T47D (cell line): ENCODE measurements at regions not wholly inside any gene's neighbourhood (a gene's known extent, or its start where the extent isn't known, plus 50 kb on each side); places are given as distances from the start of the nearest gene placed in this dataset.

Experiments
- DNase-seq, 2 experiments: peaks; one replicate each; pipeline versions ENCODE4 v3.0.0 to v3.0.0-alpha.2; 2011 to 2012; ENCODE audit warnings: low read depth in 1 of 2, low spot score in 1 of 2
- JUND ChIP-seq: IDR thresholded peaks from 2 replicates; pipeline ENCODE4 v1.6.1; 2012; ENCODE audit warnings: low read depth
- in situ Hi-C: cut with HindIII; loops from 2 replicates; pipeline ENCODE4 v1.10.0; 2016; ENCODE audit warnings: low sequenced_read_pairs, low pct_unique_long_range_greater_than_20kb

GRCh38 chr10:109306698-109307097 lies 616.6 kb downstream of the XPNPEP1 start:
- in situ Hi-C loops: no loop called here
- TF ChIP-seq JUND: no peak
- no peak for DNase-seq

- in situ Hi-C loops: no loop called here
- no peak for DNase-seq
- TF ChIP-seq JUND: no peak
Observed at GRCh38 chr10:109287858-109288257, 635.5 kb downstream of the XPNPEP1 start.

GRCh38 chr10:109282510-109282909 lies 640.8 kb downstream of the XPNPEP1 start:
- in situ Hi-C loops: no loop called here
- DNase-seq: no peak
- TF ChIP-seq JUND: no peak

GRCh38 chr10:109281347-109281746 lies 642.0 kb downstream of the XPNPEP1 start:
- no peak for DNase-seq
- in situ Hi-C loops: no loop called here
- TF ChIP-seq JUND: no peak

GRCh38 chr10:109280837-109281236 lies 642.5 kb downstream of the XPNPEP1 start:
- TF ChIP-seq JUND: no peak
- in situ Hi-C loops: no loop called here
- DNase-seq: no peak

- in situ Hi-C loops: no loop called here
- DNase-seq: no peak
- no peak for TF ChIP-seq JUND
Observed at GRCh38 chr10:109277456-109277855, 645.9 kb downstream of the XPNPEP1 start.

- TF ChIP-seq JUND: no peak
- DNase-seq: no peak
- in situ Hi-C loops: no loop called here
Observed at GRCh38 chr10:109275960-109276359, 647.4 kb downstream of the XPNPEP1 start.

- in situ Hi-C loops: no loop called here
- no peak for TF ChIP-seq JUND
- DNase-seq: no peak
Observed at GRCh38 chr10:109274681-109275080, 648.6 kb downstream of the XPNPEP1 start.

GRCh38 chr10:109270173-109270572 lies 653.1 kb downstream of the XPNPEP1 start:
- no peak for TF ChIP-seq JUND
- no peak for DNase-seq
- in situ Hi-C loops: no loop called here

- in situ Hi-C loops: no loop called here
- no peak for TF ChIP-seq JUND
- DNase-seq: no peak
Observed at GRCh38 chr10:109264004-109264403, 659.3 kb downstream of the XPNPEP1 start.

- in situ Hi-C loops: no loop called here
- no peak for TF ChIP-seq JUND
- no peak for DNase-seq
Observed at GRCh38 chr10:109261231-109261630, 662.1 kb downstream of the XPNPEP1 start.

- DNase-seq: no peak
- no peak for TF ChIP-seq JUND
- in situ Hi-C loops: no loop called here
Observed at GRCh38 chr10:109259293-109259692, 664.0 kb downstream of the XPNPEP1 start.

- DNase-seq: no peak
- in situ Hi-C loops: no loop called here
- TF ChIP-seq JUND: no peak
Observed at GRCh38 chr10:109253306-109253705, 670.0 kb downstream of the XPNPEP1 start.

- in situ Hi-C loops: no loop called here
- DNase-seq: no peak
- TF ChIP-seq JUND: no peak
Observed at GRCh38 chr10:109250152-109250551, 673.2 kb downstream of the XPNPEP1 start.
